Right lobe of liver (tissue), 4 donors: ENCODE measurements at regions not wholly inside any gene's neighbourhood (a gene's known extent, or its start where the extent isn't known, plus 50 kb on each side); places are given as distances from the start of the nearest gene placed in this dataset.

Experiments
- CTCF ChIP-seq, 4 donors: fragments of 200-600 bp in 3 of 4; fragments of 450-650 bp in 1 of 4; IDR thresholded peaks; one replicate each; pipeline versions ENCODE4 v1.5.1 to v1.8.0; 2016 to 2022; ENCODE audit warnings: antibody characterized with exemption in 4 of 4, mild to moderate bottlenecking in 2 of 4
- POLR2A ChIP-seq: fragments of 450-650 bp; IDR thresholded peaks from one replicate; pipeline ENCODE4 v1.6.1; 2017; ENCODE audit warnings: antibody characterized with exemption, mild to moderate bottlenecking
- donor health status: DM: no; HTN: no; CAD: no.
- donor health status: DM: no; HTN: no; CAD: no.
- donor health status: DM: no; HTN: yes; CAD: no.

- no peak for TF ChIP-seq CTCF (IDR thresholded peaks at IDR 0.05)
- TF ChIP-seq POLR2A: no peak
These were observed 80.6 kb upstream of the BEND6 start for GRCh38 chr6:56874328-56874727.
